Progenitor cell of endocrine pancreas (in vitro differentiated cells): ENCODE measurements at regions not wholly inside any gene's neighbourhood (a gene's known extent, or its start where the extent isn't known, plus 50 kb on each side); places are given as distances from the start of the nearest gene placed in this dataset.

Source experiments
- DNase-seq: peaks from one replicate; pipeline ENCODE4 v3.0.0; 2021; ENCODE audit warnings: low spot score; ENCODE audit not compliant: unreplicated experiment
- H3K27ac Mint-ChIP-seq: 2 replicates; pipeline ENCODE4 v1.8.0; 2021; ENCODE audit warnings: mild to moderate bottlenecking, moderate library complexity, mixed read lengths
- H3K27me3 Mint-ChIP-seq: 2 replicates; pipeline ENCODE4 v1.8.0; 2021; ENCODE audit warnings: mixed read lengths
- H3K36me3 Mint-ChIP-seq: 2 replicates; pipeline ENCODE4 v1.8.0; 2022; ENCODE audit warnings: mixed read lengths; ENCODE audit not compliant: insufficient read depth
- H3K4me1 Mint-ChIP-seq: 2 replicates; pipeline ENCODE4 v1.8.0; 2021; ENCODE audit warnings: low read depth, mixed read lengths
- H3K4me3 Mint-ChIP-seq: 2 replicates; pipeline ENCODE4 v1.8.0; 2021; ENCODE audit warnings: low read depth, mild to moderate bottlenecking, moderate library complexity, mixed read lengths
- H3K9me3 Mint-ChIP-seq: 2 replicates; pipeline ENCODE4 v1.8.0; 2021; ENCODE audit warnings: low read depth, mixed read lengths
- TF ChIP-seq, protein P1 (sequence below): fragments of 200-600 bp; sonication (generic); IDR thresholded peaks from one replicate; pipeline ENCODE4 v1.5.0; 2021; ENCODE audit warnings: antibody characterized with exemption, mild to moderate bottlenecking; ENCODE audit not compliant: unreplicated experiment

DNA sequence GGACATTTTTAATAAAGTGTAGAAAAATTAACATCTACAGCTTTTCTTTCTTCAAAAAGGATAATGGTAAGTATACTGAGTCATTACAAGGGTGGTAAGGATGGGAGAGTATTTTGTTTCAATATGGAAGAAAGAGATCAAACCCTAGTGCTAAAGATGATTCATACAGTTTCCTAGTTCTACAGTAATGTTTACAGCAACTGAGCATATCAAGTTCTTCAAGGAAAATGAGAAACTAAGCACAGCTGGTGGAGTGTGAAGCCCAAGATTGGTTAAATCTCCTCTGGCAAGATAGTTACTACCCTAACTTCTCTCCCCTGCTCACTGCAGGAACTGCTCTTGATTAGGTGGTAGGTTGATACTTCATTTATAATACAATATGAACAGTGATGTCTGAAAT lies 467.5 kb downstream of the XIRP2 start:
- H3K9me3 Mint-ChIP-seq, result peaks cover 4% of the 10 kb centered on the region

DNA sequence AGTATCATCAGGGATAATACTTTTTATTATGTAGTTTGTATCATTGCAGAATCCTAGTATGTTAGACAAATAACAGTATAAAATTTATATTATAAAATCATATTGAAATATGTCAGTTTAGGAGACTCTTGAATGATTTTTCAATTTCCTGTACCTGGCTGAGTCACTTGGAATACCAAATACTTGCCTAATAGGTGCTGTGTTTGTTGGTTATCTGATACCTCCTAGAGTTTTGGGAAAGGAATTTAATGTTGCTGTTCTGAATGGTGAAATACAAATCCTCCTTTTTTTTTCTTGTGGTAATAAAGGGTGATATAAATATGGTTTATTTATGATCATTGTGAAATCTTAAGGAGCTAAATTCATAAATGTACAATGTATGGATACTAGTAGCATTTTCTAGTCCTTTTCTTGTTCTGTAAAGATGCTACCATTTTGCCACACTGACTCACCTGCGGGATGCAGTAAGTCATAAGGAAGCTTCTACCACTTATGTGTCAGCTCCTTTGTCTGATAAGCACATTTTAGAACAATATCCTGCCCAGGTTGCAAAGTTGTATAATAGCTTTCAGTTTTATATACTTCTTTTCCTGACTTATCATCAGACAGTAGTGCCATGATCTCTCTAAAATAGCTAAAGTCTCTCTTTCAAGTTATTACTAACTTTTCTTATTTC lies 465.5 kb downstream of the XIRP2 start:
- H3K4me3 Mint-ChIP-seq, result no peak overlapping the region
- H3K27ac Mint-ChIP-seq, result no peak overlapping the region
- H3K9me3 Mint-ChIP-seq, result peaks cover 4% of the 10 kb centered on the region
- DNase-seq, result no peak
- peaks cover 4% of the 10 kb centered on the region for H3K36me3 Mint-ChIP-seq
- no peaks in the 10 kb centered on the region for H3K27me3 Mint-ChIP-seq
- TF ChIP-seq, protein P1, sequence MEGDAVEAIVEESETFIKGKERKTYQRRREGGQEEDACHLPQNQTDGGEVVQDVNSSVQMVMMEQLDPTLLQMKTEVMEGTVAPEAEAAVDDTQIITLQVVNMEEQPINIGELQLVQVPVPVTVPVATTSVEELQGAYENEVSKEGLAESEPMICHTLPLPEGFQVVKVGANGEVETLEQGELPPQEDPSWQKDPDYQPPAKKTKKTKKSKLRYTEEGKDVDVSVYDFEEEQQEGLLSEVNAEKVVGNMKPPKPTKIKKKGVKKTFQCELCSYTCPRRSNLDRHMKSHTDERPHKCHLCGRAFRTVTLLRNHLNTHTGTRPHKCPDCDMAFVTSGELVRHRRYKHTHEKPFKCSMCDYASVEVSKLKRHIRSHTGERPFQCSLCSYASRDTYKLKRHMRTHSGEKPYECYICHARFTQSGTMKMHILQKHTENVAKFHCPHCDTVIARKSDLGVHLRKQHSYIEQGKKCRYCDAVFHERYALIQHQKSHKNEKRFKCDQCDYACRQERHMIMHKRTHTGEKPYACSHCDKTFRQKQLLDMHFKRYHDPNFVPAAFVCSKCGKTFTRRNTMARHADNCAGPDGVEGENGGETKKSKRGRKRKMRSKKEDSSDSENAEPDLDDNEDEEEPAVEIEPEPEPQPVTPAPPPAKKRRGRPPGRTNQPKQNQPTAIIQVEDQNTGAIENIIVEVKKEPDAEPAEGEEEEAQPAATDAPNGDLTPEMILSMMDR, result no peak
- H3K4me1 Mint-ChIP-seq, result peaks cover 7% of the 10 kb centered on the region

More for the DNA sequence above, 467.5 kb downstream of the XIRP2 start:
- no peak overlapping the region for H3K27ac Mint-ChIP-seq
- no peaks in the 10 kb centered on the region for H3K4me1 Mint-ChIP-seq
- no peak overlapping the region for H3K4me3 Mint-ChIP-seq
- H3K36me3 Mint-ChIP-seq, result peaks cover 5% of the 10 kb centered on the region
- TF ChIP-seq, protein P1, result no peak
- no peak for DNase-seq
- H3K27me3 Mint-ChIP-seq, result no peaks in the 10 kb centered on the region

DNA sequence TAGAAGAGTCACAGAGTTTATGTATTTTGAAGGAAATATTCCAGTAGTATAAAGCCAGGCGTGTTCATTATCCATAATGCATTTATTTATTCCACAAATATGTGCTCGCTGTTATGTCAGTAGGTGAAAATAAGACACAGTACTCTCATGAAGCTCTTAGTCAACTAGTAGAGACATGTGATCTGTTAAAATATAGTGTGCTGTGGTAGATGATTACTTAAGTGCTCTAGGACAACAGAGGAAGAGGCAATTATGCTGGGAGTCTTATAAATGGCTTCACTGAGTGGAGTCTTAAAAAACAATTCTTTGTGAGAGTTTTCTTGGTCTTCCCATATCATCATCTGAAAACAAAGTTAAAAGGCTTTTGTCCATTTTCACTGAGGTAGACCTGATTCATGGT lies 457.3 kb downstream of the XIRP2 start:
- no peaks in the 10 kb centered on the region for H3K27me3 Mint-ChIP-seq
- TF ChIP-seq, protein P1, result no peak
- no peak overlapping the region for H3K4me3 Mint-ChIP-seq
- no peaks in the 10 kb centered on the region for H3K36me3 Mint-ChIP-seq
- H3K9me3 Mint-ChIP-seq, result peaks cover 6% of the 10 kb centered on the region
- peaks cover 20% of the 10 kb centered on the region for H3K4me1 Mint-ChIP-seq
- no peak overlapping the region for H3K27ac Mint-ChIP-seq
- DNase-seq, result no peak

DNA sequence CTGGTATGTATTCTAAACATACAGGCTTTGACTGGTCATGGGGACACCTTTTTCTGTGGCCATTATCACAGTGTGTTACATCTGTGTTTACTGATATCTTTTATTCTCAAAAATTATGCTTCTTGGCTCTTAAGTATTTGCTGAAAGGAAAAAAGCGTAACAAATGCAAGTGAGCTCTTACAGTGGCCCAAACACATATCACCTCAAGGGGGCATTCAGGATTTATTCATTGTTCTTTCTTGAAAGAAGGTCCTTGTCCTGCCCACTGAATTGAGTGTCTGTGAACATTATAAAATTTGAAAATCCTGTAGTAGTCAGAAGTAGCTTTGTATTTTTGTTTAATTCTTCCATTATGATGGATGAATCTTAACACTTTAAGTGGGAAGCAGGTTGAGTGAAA lies 454.5 kb downstream of the XIRP2 start:
- no peak overlapping the region for H3K27ac Mint-ChIP-seq

DNA sequence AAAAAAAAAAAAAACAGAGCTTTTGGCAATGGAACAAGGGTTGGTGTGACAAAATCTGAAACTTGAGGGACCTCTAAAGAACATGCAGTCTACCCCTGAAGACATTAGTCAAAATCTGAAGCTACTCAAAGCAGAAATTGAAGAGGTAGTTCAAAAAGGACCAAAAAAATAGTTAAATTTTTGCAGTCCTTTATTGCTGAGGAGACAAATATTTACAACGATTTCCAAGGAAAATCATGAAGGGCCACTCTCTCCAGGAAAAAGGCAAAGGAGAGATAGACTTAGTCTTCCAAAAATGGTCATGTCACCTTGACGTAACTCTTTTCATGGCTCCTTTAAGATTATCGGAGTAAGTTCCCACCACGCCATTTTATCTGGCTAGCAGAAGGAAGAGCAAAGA lies 452.0 kb downstream of the XIRP2 start:
- no peaks in the 10 kb centered on the region for H3K27me3 Mint-ChIP-seq
- no peaks in the 10 kb centered on the region for H3K9me3 Mint-ChIP-seq
- no peaks in the 10 kb centered on the region for H3K36me3 Mint-ChIP-seq

More for the DNA sequence above, 454.5 kb downstream of the XIRP2 start:
- Mint-ChIP-seq H3K4me1 (peaks cover 15% of the 10 kb centered on the region), H3K36me3 (no peaks in the 10 kb centered on the region), H3K4me3 (no peak overlapping the region), H3K27me3 (no peaks in the 10 kb centered on the region), H3K9me3 (peaks cover 6% of the 10 kb centered on the region)
- no peak for DNase-seq
- TF ChIP-seq, protein P1, result no peak

More for the DNA sequence above, 452.0 kb downstream of the XIRP2 start:
- TF ChIP-seq, protein P1, result no peak
- H3K4me3 Mint-ChIP-seq, result no peak overlapping the region
- H3K4me1 Mint-ChIP-seq, result peaks cover 10% of the 10 kb centered on the region
- H3K27ac Mint-ChIP-seq, result no peak overlapping the region
- DNase-seq, result no peak
